ENCODE measurements at regions not wholly inside any gene's neighbourhood (a gene's known extent, or its start where the extent isn't known, plus 50 kb on each side); places are given as distances from the start of the nearest gene placed in this dataset.

DNA sequence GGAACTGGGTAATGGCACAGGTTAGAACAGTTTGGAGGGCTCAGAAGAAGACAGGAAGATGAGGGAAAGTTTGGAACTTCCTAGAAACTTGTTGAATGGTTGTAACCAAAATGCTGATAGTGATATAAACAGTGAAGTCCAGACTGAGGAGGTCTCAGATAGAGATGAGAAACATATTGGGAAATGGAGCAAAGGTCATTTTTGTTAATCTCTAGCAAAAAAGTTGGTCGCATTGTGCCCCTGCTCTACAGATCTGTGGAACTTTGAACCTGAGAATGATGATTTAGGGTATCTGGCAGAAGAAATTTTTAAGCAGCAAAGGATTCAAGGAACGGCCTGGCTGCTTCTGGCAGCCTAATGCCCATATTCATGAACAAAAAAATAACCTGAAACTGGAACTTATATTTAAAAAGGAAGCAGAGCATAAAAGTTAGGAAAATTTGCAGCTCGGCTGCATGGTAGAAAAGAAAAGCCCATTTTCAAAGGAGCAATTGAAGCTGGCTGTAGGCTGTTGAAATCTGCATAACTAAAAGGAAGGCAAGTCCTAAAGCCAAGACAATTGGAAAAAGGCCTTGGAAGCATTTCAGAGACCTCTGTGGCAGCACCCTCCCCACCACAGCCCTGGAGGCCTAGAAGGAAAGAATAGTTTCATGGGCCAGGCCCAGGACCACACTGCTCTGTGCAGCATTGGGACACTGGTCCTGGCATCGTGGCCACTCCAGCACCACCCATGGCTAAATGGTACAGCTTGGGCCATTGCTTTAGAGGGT, 182.6 kb upstream of the CD96 start:
- no peak for DNase-seq

DNA sequence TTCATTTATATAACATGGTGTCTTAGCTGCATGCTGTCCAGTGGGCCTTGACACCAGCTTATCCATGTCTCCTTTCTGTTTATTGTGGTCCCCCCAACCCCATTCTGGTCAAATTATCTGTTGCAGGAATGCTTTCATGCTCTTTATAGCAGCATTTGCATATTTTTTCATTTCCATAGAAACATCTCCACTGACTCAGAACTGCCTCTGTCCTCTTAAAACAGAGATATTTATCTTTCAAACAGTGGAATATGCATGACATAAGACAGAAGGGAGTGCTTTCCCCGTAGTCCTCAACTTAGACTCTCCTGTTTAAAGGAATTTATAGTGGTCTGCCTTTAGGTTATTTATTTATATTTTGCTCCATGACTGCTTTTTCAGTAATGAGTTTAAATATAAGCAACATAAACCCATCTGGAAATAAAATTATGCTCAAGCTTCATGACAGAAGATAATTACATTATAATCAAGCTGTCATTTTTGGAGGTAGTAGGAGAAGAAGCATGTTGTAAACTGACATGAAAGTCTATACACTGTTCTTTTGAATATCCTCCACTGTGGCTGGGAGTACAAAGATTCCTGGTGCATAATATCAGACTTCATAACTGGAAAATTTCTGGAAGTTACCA, 179.5 kb upstream of the CD96 start:
- no peak for DNase-seq

- DNase-seq: no peak
Measured at GRCh38 chr3:111366515-111366914, 175.5 kb upstream of the CD96 start.

DNA sequence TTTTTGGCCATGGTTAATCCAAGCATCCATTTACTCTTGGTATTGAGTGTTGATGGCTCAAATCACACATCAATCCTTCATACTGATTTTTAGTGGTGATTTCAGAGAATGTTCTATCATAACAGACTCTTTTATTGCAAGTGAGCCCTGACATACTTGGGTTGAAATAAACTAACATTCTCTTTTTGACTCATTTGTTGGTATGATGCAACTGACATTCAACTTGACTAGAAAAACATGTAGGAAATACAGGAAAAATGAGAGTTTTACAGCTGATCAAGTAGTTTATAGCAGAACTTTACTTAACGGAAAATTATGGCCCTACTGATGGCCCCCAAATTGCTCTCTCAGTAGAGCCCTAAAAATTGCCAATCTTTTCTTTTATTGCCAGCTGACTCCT, 173.9 kb upstream of the CD96 start:
- no peak for DNase-seq

GRCh38 chr3:111369958-111370357, 172.0 kb upstream of the CD96 start:
- no peak for DNase-seq

DNA sequence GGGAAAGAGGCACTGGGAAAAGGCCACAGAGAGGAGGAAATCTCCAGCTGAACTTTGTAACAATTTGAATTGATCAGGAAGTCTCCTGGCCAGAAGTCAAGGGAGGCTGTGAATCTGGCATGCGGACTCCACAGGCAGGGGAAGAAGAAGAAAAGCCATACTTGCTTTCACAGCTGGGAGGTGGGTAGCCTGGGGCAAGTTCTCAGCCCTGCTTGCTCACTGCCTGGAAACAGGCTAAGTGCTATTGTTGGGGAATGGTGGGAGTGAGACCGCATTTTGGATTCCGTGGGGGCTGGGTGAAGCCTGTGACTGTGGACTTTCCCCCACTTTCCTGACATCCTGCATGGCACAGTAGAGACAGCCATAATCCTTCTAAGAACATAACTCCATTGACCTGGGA, 168.8 kb upstream of the CD96 start:
- no peak for DNase-seq

GRCh38 chr3:111373861-111374260, 168.1 kb upstream of the CD96 start:
- no peak for DNase-seq

- no peak for DNase-seq
Measured at GRCh38 chr3:111385971-111386495, 156.0 kb upstream of the CD96 start.

DNA sequence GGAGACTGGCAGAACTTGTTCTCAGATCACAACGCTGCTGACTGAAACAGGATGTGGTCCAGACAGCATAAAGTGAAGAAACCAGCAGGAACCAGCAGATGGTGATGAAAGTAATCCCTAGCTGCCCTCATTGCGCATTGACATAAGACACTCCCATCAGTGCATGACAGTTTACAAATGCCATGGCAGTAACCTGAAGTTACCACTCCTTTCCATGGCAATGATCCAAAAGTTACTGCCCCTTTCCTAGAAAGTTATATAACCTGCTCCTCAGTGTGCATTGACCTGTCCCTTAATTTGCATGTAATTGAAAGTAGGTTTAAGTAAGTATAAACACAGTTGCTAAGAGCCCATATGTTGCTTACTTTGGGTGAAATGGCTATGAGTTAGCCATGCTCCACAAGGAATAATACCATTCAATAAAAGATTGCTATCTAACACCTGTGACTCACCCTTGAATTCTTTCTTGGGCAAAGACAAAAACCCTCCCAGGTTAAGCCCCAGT, 149.1 kb upstream of the CD96 start:
- no peak for DNase-seq

DNA sequence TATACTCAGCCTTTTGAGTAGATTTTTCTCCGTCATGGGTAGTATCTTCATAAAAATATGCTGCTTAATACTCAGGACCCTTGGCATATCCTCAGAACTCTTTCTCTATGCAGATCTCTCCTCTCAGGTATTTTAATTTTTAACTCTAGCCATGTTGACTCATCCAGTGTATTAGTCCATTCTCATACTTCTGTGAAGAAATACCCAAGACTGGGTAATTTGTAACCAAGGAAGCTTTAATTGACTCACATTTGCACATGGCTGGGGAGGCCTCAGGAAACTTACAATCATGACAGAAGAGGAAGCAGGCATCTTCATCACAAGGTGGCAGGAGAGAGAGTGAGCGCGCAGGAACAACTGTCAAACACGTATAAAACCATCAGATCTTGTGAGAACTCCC, 129.3 kb upstream of the CD96 start:
- no peak for DNase-seq

GRCh38 chr3:111414531-111414930, 127.5 kb upstream of the CD96 start:
- DNase-seq: no peak

- DNase-seq: no peak
Measured at GRCh38 chr3:111415018-111415417, 127.0 kb upstream of the CD96 start.

DNA sequence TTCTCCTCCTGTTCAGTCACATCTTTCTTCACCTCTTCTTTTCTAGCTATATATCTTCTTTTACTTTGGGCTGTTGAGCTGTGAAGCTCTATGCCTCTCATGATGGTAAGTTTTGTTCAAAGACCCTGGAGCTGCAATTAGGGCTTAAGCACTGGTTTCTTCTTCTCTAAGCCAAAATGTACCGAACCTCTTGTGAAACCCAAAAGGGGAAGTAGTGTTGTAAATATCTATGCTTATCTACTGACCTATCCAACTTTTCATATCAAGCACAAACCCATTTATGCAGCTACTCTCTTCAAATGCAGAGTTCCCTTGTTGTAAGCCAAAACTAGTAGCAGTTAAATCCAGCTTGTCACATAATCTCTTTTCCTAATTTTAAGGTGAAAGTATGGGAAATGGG, 123.6 kb upstream of the CD96 start:
- DNase-seq: no peak

DNA sequence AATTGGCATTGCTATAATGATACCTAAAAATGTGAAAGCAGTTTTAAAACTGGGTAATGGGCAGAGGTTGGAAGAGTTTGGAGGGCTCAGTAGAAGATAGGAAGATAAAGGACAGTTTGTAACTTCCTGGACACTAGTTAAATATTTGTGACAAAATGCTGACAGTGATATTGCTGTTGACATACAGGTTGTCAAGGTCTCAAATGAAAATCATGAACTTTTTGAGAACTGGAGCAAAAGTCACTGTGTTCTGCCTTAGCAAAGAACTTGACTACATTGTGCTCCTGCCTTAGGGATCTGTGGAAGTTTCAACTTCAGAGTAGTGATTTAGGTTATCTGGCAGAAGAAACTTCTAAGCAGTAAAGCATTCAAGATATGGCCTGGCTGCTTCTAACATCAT, 113.7 kb upstream of the CD96 start:
- no peak for DNase-seq

DNA sequence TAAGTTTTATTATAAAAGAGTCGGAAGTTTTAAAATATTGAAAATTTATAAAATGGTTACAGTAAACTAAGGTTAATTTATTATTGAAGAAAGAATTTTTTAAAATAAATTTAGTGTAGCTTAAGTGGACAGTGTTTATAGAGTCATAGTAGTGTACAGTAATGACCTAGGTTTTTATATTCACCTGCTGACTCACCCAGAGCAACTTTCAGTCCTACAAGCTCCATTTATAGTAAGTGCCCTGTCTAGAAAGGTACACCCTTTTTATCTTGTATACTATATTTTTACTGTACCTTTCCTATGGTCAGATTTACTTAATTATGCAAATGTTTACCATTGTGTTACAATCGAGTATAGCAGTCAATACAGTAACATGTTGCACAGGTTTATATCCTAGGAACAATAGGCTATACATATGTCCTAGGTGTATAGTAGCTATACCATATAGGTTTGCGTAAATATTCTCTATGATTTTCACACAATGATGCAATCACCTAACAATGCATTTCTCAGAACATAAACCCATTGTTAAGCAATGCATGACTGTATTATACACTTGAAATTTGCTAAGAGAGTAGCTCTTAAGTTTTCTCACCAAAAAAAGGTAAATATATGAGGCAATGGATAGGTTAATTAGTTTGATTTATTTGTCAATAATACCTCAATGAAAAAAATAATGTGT, 106.9 kb upstream of the CD96 start:
- DNase-seq: no peak

DNA sequence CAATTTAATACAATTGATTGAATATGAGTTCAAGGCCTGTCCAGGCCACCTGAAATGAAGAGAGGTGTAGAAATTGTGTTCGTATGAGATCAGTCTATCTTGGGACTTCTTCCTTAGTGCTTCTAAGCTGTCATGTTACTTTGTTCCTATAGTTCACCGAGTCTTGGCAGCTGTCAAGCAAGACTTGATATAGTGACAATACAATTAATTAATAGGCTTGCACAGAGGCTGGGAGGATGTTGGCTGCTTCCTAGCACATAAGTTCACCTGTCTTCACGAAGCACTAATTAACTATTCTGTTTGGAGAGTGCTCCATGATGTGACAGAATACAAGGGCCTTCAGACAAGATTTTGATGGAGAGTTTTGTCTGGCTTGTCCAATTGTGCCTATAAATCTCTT, 103.7 kb upstream of the CD96 start:
- no peak for DNase-seq

DNA sequence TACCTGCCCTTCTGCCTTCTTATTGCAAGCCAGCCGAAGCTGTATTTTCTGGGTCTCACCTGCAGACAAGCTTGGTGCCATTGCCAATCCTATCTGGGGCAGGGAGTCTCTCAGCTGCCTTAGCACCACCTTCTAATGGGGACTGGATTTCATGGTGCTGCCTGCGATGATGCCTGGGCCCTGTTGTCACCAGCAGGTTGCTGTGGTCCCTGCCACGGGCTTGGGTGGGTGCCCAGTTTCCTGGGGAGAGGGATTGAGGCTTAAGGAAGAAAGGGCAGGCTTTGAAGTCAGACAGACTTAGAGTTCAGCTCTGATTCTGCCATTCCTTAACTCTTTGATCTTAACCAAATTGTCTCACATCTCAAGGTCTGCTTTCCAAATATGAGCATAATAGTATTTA, 87.4 kb upstream of the CD96 start:
- no peak for DNase-seq

GRCh38 chr3:111465081-111465670, 76.8 kb upstream of the CD96 start:
- DNase-seq: no peak

- DNase-seq: no peak
Measured at GRCh38 chr3:111470032-111470431, 72.0 kb upstream of the CD96 start.

DNA sequence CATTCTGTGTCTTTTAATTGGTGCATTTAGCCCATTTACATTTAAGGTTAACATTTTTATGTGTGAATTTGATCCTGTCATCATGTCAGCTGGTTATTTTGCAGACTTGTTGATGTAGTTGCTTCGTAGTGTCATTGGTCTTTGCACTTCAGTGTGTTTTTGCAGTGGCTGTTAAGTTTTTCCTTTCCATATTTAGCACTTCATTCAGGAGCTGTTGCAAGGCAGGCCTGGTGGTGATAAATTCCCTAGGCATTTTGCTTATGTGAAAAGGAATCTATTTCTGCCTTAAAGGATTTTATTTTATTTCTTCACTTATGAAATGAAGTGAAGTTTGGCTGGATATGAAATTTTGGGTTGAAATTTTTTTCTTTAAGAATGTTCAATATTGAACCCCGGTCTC, 70.2 kb upstream of the CD96 start:
- DNase-seq: no peak

DNA sequence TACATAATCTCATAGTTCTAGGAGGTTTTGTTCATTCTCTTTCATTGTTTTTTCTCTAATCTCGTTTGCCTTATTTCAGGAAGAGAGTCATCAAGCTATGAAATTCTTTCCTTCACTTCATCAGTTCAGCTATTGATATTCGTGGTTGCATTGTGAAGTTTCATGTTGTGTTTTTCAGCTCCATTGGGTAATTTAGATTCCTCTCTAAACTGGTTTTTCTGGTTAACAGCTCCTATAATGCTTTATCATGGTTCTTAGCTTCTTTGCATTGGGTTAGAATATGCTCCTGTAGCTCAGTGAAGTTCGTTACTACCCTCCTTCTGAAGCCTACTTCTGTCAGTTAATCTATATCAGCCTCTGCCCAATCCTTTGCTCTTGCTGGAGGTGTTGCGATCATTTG, 69.4 kb upstream of the CD96 start:
- DNase-seq: no peak

- DNase-seq: no peak
Measured at GRCh38 chr3:111473550-111473949, 68.4 kb upstream of the CD96 start.

GRCh38 chr3:111476701-111477100, 65.3 kb upstream of the CD96 start:
- DNase-seq: no peak

- DNase-seq: no peak
Measured at GRCh38 chr3:111480091-111480490, 61.9 kb upstream of the CD96 start.

Measured in stimulated activated CD8-positive, alpha-beta memory T cell treated with anti-CD3 and anti-CD28 coated beads, Interleukin-4, amount 100 ng/mL, for 48 hours (primary cell).